T-helper 2 cell (primary cell): ENCODE measurements at regions not wholly inside any gene's neighbourhood (a gene's known extent, or its start where the extent isn't known, plus 50 kb on each side); places are given as distances from the start of the nearest gene placed in this dataset.

Experiments used
- DNase-seq, 5 experiments: peaks; one replicate each; pipeline versions ENCODE4 v3.0.0 to v3.0.0-alpha.2; 2012 to 2022

- DNase-seq, result no peak
Measured at GRCh38 chr1:36572906-36573305, 90.2 kb upstream of the CSF3R start.

DNA sequence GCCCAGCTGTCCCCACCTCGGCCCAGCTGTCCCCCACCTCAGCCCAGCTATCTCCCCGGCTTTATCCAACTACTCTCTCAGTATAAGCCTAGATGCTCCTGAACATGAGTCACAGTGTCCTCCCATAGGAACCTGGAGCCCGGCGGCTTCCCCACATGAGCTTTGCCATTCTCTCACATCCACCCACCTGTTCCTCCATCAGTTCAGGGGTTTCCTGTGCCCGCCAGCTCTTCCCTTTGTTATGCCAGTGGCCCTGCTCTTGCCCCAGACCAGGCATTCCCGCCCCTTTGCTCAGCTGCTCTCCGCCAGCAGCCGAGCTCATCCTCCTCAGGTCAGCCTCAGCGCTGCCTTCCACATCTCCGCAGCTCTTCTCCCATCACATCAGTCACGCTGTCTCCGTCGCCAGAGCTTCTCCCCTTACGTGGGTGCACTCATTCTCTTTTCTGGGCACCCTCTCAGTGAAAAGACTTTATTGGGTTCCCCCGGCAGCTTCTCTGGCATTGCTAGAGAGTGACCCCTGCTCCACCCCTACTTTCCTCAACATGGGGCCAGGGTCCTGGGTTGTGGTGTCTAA is 89.5 kb upstream of the CSF3R start:
- DNase-seq, result no peak

DNA sequence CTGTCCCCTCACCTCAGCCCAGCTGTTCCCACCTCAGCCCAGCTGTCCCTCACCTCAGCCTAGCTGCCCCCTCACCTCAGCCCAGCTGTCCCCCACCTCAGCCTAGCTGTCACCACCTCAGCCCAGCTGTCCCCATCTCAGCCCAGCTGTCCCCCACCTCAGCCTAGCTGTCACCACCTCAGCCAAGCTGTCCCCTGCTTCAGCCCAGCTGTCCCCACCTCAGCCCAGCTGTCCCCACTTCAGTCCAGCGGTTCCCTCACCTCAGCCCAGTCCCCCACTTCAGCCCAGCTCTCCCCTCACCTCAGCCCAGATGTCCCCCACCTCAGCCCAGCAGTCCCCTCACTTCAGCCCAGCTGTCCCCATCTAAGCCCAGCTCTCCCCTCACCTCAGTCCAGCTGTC is 88.4 kb upstream of the CSF3R start:
- DNase-seq, result no peak

GRCh38 chr1:36570478-36571060 is 87.9 kb upstream of the CSF3R start:
- no peak for DNase-seq

GRCh38 chr1:36570006-36570405 is 87.3 kb upstream of the CSF3R start:
- no peak for DNase-seq

GRCh38 chr1:36567601-36568341 is 85.1 kb upstream of the CSF3R start:
- DNase-seq, result no peak

- no peak for DNase-seq
Measured at GRCh38 chr1:36565576-36566501, 83.1 kb upstream of the CSF3R start.

GRCh38 chr1:36562181-36562685 is 79.5 kb upstream of the CSF3R start:
- DNase-seq, result no peak

GRCh38 chr1:36561361-36561724 is 78.6 kb upstream of the CSF3R start:
- DNase-seq, result no peak

DNA sequence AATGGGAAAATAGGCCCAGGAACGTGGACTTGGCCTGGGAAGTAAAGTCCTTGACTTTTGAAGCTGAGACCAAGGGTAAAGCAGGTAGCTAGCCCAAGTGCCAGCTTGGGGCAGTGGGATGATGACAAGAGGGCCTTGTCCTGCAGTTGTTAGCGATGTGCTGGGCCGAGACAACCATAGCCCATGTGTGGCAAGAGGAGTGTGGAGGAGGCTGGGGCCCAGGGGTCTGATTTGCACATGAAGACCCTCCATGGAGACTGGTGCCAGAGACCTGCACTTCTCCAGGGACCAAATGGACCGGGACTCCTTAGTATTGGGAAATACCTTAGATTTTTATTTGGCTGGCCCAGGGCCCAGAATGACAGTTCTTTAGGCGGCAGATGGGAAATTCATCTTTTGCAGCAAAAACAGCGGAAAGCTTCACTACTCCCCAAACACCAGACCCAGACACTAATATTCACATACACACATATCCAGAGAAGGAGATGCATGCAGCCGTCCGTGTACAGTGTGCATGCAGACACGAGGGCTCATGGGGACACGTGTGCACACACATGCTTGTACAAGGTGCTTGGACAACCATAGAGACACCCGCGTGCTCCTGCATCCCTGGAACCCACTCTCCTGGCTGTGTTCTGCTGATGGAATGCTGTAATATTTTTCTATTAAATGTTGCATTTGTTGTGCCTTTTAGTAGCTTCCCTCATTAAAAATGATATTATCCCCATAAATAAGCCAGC is 78.1 kb upstream of the CSF3R start:
- no peak for DNase-seq

GRCh38 chr1:36560177-36560576 is 77.5 kb upstream of the CSF3R start:
- no peak for DNase-seq

GRCh38 chr1:36559061-36559460 is 76.3 kb upstream of the CSF3R start:
- no peak for DNase-seq

DNA sequence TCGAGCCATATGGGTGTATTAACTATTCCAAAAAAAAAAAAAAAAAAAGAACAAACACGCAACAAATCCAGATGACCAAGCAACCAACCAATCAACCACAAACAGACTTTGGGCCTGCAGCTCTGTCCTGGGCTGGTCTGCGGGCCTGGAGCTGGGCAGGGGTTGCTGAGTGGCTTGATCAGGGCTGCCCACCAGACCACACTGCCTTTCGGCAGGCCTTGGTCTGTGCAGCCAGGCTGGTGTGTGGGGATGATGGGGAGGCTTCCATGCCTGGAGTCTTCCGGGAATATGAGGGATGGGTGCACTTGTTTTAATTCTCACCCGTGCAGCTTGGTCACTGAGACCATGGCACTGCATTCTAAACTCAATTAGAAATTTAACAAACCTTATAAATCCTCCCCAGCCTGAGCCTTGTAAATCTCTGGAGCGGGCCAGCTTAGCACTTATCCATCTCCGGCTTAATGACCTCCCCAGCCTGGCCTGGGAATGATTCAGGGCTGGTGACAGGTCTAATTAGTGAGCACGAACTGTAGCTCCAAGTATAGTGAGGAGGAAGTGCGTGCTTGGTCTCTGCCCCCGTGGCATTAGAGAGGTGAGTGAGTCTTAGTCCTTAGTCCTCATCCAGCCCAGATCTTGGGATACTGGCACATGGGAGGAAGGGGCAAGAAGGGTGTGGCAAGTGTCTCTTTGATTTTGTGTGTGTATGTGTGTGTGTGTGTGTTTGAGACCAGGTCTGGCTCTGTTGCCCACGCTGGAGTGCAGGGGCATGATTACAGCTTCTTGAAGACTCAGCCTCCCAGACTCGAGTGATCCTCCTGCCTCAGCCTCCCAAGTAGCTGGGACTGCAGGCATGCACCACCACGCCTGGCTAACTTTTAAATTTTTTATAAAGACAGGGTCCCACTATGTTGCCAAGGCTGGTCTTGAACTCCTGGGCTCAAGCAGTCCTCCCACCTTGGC is 74.6 kb upstream of the CSF3R start:
- DNase-seq, result no peak

DNA sequence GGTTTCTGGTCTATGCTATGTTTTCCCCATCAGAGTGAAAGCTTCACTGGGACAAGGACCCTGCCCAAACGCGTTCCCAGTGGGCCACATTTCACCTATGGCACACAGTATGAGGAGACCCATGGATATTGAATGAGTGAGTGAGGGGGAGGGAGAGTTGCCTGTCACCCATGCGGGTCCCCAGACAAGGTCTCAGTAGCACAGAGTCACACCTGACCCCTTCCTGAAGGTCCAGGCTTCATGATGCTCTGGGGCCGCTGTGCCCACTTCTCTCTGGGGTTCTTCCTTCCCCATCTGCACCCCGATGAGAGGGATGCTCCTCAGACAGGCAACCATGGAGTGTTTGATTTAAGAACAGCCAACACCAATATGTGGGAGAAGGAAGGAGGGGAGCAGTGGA is 72.3 kb upstream of the CSF3R start:
- no peak for DNase-seq

DNA sequence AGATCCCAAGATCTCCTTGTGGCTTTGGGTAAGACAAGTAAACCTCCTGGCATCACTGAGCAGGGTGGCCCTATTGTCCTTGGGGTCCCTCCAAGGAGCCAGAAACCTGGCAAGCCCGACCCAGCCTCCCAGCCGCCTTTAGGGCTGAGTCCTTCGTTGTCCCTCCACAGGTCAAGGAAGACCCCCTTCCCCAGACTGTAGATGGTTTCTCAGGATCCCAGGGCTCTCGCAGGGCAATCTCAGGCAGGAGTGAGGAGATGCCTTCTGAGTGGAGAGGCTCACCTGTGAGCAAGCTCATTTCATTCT is 71.6 kb upstream of the CSF3R start:
- no peak for DNase-seq

DNA sequence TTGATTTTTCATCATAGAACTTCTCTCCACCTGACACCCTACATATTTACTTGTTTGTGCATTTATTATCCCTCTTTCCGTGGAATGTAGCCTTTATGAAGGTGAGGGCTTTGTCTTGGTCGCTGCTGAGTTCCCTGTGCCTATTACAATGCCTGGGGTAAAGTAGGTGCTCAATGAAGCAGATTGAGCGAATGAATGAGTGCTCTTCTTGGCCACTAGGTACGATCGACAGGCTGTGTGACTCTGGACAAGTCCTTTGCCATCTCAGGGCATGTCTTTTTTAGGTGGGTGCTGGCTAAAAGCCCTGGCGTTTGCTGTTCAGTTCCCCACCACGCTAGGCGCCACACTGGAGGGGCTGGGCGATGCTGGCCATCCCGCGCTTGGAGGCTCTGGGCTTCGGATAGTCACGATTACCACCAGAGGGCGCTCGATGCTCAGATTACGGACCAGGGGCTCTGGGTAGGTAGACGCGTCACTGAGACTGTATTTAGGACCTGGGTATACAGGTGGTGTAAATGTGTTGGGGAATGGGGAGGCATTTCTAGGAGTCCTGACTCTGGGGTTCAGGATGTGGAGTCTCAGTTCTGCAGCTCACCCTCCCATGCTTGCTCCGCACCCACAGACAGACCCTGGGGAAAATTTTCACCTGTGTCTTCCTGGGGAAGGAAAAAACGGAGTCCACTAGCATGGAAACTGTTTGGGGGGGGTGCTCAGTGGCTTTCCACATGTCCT is 71.0 kb upstream of the CSF3R start:
- DNase-seq, result peak; percentile 16 to 56 (median 38)

DNA sequence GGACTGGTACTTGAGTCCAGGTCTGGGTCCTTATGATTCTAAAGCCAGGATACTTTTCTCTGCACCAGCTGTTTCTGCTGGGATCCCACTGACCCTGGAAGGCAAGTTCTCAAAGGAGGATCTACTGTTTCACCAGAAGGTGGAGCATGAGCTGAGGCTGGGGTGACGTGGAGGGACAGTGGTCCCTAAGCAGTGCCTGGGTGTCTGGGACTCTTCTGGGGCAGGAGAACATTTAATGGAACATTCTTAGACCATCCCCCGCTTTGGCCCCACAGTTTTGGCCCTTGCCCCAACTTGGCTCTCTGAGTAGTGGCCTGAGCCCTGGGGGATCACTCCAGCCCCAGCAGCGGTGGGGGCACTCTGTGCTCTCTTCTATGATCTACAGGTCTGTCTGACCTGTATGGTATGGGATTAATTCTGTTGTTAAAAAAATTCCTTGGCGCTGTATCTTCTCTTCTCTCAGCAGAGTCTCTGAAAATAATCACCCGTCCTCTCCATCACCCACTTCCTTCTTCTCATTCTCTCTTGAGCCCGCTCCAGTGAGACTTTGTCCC is 60.3 kb upstream of the CSF3R start:
- no peak for DNase-seq

DNA sequence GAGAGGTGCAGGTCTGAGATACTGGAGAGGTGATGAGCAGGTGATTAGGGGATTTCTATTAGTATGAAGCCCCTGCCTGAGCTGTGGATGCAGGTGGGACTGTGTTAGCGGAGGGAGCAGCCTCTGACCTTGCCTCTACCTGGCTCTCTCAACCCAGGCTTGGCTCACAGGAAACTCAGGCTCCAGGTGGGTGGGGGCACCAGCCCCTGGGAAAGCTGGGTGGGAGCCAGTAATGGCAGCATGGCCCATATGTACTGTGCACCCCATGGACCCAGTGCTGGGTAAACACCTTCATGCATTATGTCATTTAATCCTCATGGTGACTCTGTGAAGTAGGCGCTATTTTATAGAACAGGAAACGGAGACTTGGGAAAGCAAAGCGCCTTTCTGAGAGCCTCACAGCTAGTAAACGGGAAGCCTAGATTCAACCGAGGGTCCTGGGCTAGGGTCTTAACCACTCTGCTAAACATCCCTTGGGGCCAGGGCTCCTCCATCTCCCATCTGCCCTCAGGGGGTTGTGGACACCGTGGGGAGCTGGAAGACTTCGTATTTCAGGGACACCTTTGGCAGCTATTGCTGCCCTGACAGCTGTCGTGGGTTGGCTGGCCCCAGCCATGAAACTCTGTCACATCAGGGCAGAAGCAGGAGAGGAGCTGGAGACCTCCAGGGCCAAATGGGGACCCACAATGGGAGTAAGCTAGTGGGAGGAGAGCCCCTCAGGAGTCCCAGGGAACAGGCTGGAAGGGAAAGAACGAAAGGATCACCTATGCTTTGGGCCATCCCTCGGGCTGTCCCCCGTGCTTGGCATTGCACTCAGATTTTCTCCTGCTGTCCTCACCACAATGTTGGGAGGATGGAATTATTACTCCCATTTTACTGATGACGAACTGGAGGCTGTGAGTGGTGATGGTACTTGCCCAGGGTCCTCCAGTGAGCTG is 59.6 kb upstream of the CSF3R start:
- DNase-seq, result no peak

- DNase-seq, result no peak
Measured at GRCh38 chr1:36540056-36540455, 57.3 kb upstream of the CSF3R start.
